ENCODE measurements at regions not wholly inside any gene's neighbourhood (a gene's known extent, or its start where the extent isn't known, plus 50 kb on each side); places are given as distances from the start of the nearest gene placed in this dataset.

GRCh38 chr11:80529726-80530125, 1088.9 kb upstream of the TENM4 start (continued):
- TF ChIP-seq FOXA1 (IDR thresholded peaks at IDR 0.05), result no peak
- TF ChIP-seq FOXA1 (CRISPR knock-in tag; IDR thresholded peaks at IDR 0.05), result no peak
- TF ChIP-seq KLF6 (CRISPR knock-in tag; IDR thresholded peaks at IDR 0.05), result no peak
- TF ChIP-seq MEIS1 (CRISPR knock-in tag; IDR thresholded peaks at IDR 0.05; ENCODE audit: borderline replicate concordance), result no peak
- no peak for TF ChIP-seq RBFOX2 (IDR thresholded peaks at IDR 0.05; ENCODE audit: low read depth, low read length)
- TF ChIP-seq, protein P1, sequence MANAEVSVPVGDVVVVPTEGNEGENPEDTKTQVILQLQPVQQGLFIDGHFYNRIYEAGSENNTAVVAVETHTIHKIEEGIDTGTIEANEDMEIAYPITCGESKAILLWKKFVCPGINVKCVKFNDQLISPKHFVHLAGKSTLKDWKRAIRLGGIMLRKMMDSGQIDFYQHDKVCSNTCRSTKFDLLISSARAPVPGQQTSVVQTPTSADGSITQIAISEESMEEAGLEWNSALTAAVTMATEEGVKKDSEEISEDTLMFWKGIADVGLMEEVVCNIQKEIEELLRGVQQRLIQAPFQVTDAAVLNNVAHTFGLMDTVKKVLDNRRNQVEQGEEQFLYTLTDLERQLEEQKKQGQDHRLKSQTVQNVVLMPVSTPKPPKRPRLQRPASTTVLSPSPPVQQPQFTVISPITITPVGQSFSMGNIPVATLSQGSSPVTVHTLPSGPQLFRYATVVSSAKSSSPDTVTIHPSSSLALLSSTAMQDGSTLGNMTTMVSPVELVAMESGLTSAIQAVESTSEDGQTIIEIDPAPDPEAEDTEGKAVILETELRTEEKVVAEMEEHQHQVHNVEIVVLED (CRISPR knock-in tag; IDR thresholded peaks at IDR 0.05; ENCODE audit: borderline replicate concordance), result no peak
- TF ChIP-seq PRDM4 (CRISPR knock-in tag; IDR thresholded peaks at IDR 0.05; ENCODE audit: borderline replicate concordance), result no peak
- no peak for TF ChIP-seq DDIT3 (CRISPR knock-in tag; IDR thresholded peaks at IDR 0.05)
- no peak for TF ChIP-seq FIP1L1 (IDR thresholded peaks at IDR 0.05; ENCODE audit: borderline replicate concordance, insufficient read depth, low read depth, low read length)
- TF ChIP-seq CBX2 (IDR thresholded peaks at IDR 0.05; ENCODE audit: low read depth, low read length), result no peak
- TF ChIP-seq CBX2 (CRISPR knock-in tag; IDR thresholded peaks at IDR 0.05; ENCODE audit: low read depth), result no peak
